ENCODE measurements at regions not wholly inside any gene's neighbourhood (a gene's known extent, or its start where the extent isn't known, plus 50 kb on each side); places are given as distances from the start of the nearest gene placed in this dataset.

- H4K91ac ChIP-seq (ENCODE audit: low read depth, low read length, poor library complexity) = no peak overlapping the region
- H3K9me3 ChIP-seq (replicated peaks in 1 of 2; ENCODE audit: control insufficient read depth in 2 of 2, insufficient read depth in 1 of 2, low read depth in 1 of 2, low read length in 2 of 2) = peaks cover 0 to 3% of the 10 kb centered on the region in 2 donors
- no peak overlapping the region for H3K9ac ChIP-seq (ENCODE audit: low read depth, low read length, poor library complexity)
- no peak overlapping the region for H2BK12ac ChIP-seq (ENCODE audit: low read length)
- DNase-seq (ENCODE audit: low spot score) = no peak
- H2BK120ac ChIP-seq (ENCODE audit: low read depth, low read length) = no peak overlapping the region
- H3K27me3 ChIP-seq (ENCODE audit: control insufficient read depth in 3 of 3, insufficient read depth in 3 of 3, low read depth in 1 of 3, low read length in 3 of 3) = peaks cover 0 to 11% (median 0%) of the 10 kb centered on the region in 3 experiments
- no peak overlapping the region for H2BK15ac ChIP-seq (ENCODE audit: low read length)
- H3K4me1 ChIP-seq (ENCODE audit: control insufficient read depth in 2 of 2, insufficient read depth in 1 of 2, low read depth in 1 of 2, low read length in 2 of 2) = no peaks in the 10 kb centered on the region
- H3K18ac ChIP-seq (ENCODE audit: low read length) = no peak overlapping the region
- no peak overlapping the region for H2BK5ac ChIP-seq (ENCODE audit: low read length)
- H3K36me3 ChIP-seq (replicated peaks in 1 of 2; ENCODE audit: control insufficient read depth in 2 of 2, insufficient read depth in 2 of 2, low read length in 2 of 2) = no peaks in the 10 kb centered on the region
- H3K27ac ChIP-seq (replicated peaks; ENCODE audit: low read length) = no peak overlapping the region
- H3K4ac ChIP-seq (ENCODE audit: low read length) = no peak overlapping the region
- H4K8ac ChIP-seq (ENCODE audit: low read depth, low read length) = no peak overlapping the region
- H3K14ac ChIP-seq (ENCODE audit: low read length) = no peak overlapping the region
- no peak overlapping the region for H3K4me3 ChIP-seq (ENCODE audit: low read length in 2 of 2)
- no peak overlapping the region for H3K4me2 ChIP-seq (ENCODE audit: insufficient read depth, low read length, poor library complexity, severe bottlenecking)
- WGBS, 2 donors (ENCODE audit: extremely low coverage in 2 of 2, insufficient read length in 2 of 2, insufficient replicate concordance in 1 of 2) = no CpG with 5 or more reads among the region's 11 CpGs
- H2AK5ac ChIP-seq (ENCODE audit: low read depth, low read length) = no peak overlapping the region
- H3K79me1 ChIP-seq (ENCODE audit: low read depth, low read length) = no peaks in the 10 kb centered on the region
- H3K23ac ChIP-seq (ENCODE audit: low read depth, low read length, poor library complexity) = no peak overlapping the region
- no peak overlapping the region for H2AFZ ChIP-seq (ENCODE audit: low read length)
Measured at GRCh38 chr2:235330775-235331451, 162.9 kb upstream of the AGAP1 start.

GRCh38 chr2:235332240-235332890 lies 161.5 kb upstream of the AGAP1 start:
- Histone ChIP-seq H2BK5ac (ENCODE audit: low read length) (no peak overlapping the region), H3K18ac (ENCODE audit: low read length) (no peak overlapping the region), H2BK120ac (ENCODE audit: low read depth, low read length) (no peak overlapping the region), H3K27ac (replicated peaks; ENCODE audit: low read length) (no peak overlapping the region), H3K4me2 (ENCODE audit: insufficient read depth, low read length, poor library complexity, severe bottlenecking) (no peak overlapping the region), H3K36me3 (replicated peaks in 1 of 2; ENCODE audit: control insufficient read depth in 2 of 2, insufficient read depth in 2 of 2, low read length in 2 of 2) (no peaks in the 10 kb centered on the region), H4K91ac (ENCODE audit: low read depth, low read length, poor library complexity) (no peak overlapping the region), H3K79me1 (ENCODE audit: low read depth, low read length) (no peaks in the 10 kb centered on the region), H2AFZ (ENCODE audit: low read length) (no peak overlapping the region), H3K4ac (ENCODE audit: low read length) (no peak overlapping the region), H3K14ac (ENCODE audit: low read length) (no peak overlapping the region), H3K9me3 (replicated peaks in 1 of 2; ENCODE audit: control insufficient read depth in 2 of 2, insufficient read depth in 1 of 2, low read depth in 1 of 2, low read length in 2 of 2) (peaks cover 0 to 3% of the 10 kb centered on the region in 2 donors), H2BK12ac (ENCODE audit: low read length) (no peak overlapping the region), H3K4me1 (ENCODE audit: control insufficient read depth in 2 of 2, insufficient read depth in 1 of 2, low read depth in 1 of 2, low read length in 2 of 2) (no peaks in the 10 kb centered on the region), H2BK15ac (ENCODE audit: low read length) (no peak overlapping the region), H3K4me3 (ENCODE audit: low read length in 2 of 2) (no peak overlapping the region), H3K27me3 (ENCODE audit: control insufficient read depth in 3 of 3, insufficient read depth in 3 of 3, low read depth in 1 of 3, low read length in 3 of 3) (peaks cover 0 to 4% (median 0%) of the 10 kb centered on the region in 3 experiments), H3K23ac (ENCODE audit: low read depth, low read length, poor library complexity) (no peak overlapping the region), H2AK5ac (ENCODE audit: low read depth, low read length) (no peak overlapping the region), H3K9ac (ENCODE audit: low read depth, low read length, poor library complexity) (no peak overlapping the region), H4K8ac (ENCODE audit: low read depth, low read length) (no peak overlapping the region)
- no peak for DNase-seq (ENCODE audit: low spot score)
- no CpG with 5 or more reads among the region's 5 CpGs for WGBS, 2 donors (ENCODE audit: extremely low coverage in 2 of 2, insufficient read length in 2 of 2, insufficient replicate concordance in 1 of 2)

GRCh38 chr2:235333076-235333475 lies 160.8 kb upstream of the AGAP1 start:
- Histone ChIP-seq H3K4ac (ENCODE audit: low read length) (no peak overlapping the region), H2BK15ac (ENCODE audit: low read length) (no peak overlapping the region), H3K4me3 (ENCODE audit: low read length in 2 of 2) (no peak overlapping the region), H4K8ac (ENCODE audit: low read depth, low read length) (no peak overlapping the region), H3K36me3 (replicated peaks in 1 of 2; ENCODE audit: control insufficient read depth in 2 of 2, insufficient read depth in 2 of 2, low read length in 2 of 2) (no peaks in the 10 kb centered on the region), H3K9me3 (replicated peaks in 1 of 2; ENCODE audit: control insufficient read depth in 2 of 2, insufficient read depth in 1 of 2, low read depth in 1 of 2, low read length in 2 of 2) (peaks cover 0 to 5% of the 10 kb centered on the region in 2 donors), H3K27ac (replicated peaks; ENCODE audit: low read length) (no peak overlapping the region), H2BK5ac (ENCODE audit: low read length) (no peak overlapping the region), H3K4me2 (ENCODE audit: insufficient read depth, low read length, poor library complexity, severe bottlenecking) (no peak overlapping the region), H3K9ac (ENCODE audit: low read depth, low read length, poor library complexity) (no peak overlapping the region), H3K4me1 (ENCODE audit: control insufficient read depth in 2 of 2, insufficient read depth in 1 of 2, low read depth in 1 of 2, low read length in 2 of 2) (no peaks in the 10 kb centered on the region), H3K23ac (ENCODE audit: low read depth, low read length, poor library complexity) (no peak overlapping the region), H3K79me1 (ENCODE audit: low read depth, low read length) (no peaks in the 10 kb centered on the region), H2BK12ac (ENCODE audit: low read length) (no peak overlapping the region), H4K91ac (ENCODE audit: low read depth, low read length, poor library complexity) (no peak overlapping the region), H2BK120ac (ENCODE audit: low read depth, low read length) (no peak overlapping the region), H3K14ac (ENCODE audit: low read length) (no peak overlapping the region), H2AFZ (ENCODE audit: low read length) (no peak overlapping the region), H2AK5ac (ENCODE audit: low read depth, low read length) (no peak overlapping the region), H3K27me3 (ENCODE audit: control insufficient read depth in 3 of 3, insufficient read depth in 3 of 3, low read depth in 1 of 3, low read length in 3 of 3) (no peaks in the 10 kb centered on the region), H3K18ac (ENCODE audit: low read length) (no peak overlapping the region)
- DNase-seq (ENCODE audit: low spot score) = no peak
- no CpG with 5 or more reads among the region's 5 CpGs for WGBS, 2 donors (ENCODE audit: extremely low coverage in 2 of 2, insufficient read length in 2 of 2, insufficient replicate concordance in 1 of 2)

- H3K18ac ChIP-seq (ENCODE audit: low read length) = no peak overlapping the region
- no peaks in the 10 kb centered on the region for H3K4me1 ChIP-seq (ENCODE audit: control insufficient read depth in 2 of 2, insufficient read depth in 1 of 2, low read depth in 1 of 2, low read length in 2 of 2)
- no peak for DNase-seq (ENCODE audit: low spot score)
- H3K23ac ChIP-seq (ENCODE audit: low read depth, low read length, poor library complexity) = no peak overlapping the region
- H2BK120ac ChIP-seq (ENCODE audit: low read depth, low read length) = no peak overlapping the region
- no peak overlapping the region for H2BK5ac ChIP-seq (ENCODE audit: low read length)
- no peak overlapping the region for H2AFZ ChIP-seq (ENCODE audit: low read length)
- no peak overlapping the region for H2BK15ac ChIP-seq (ENCODE audit: low read length)
- no peak overlapping the region for H3K14ac ChIP-seq (ENCODE audit: low read length)
- H3K9ac ChIP-seq (ENCODE audit: low read depth, low read length, poor library complexity) = no peak overlapping the region
- no peak overlapping the region for H2AK5ac ChIP-seq (ENCODE audit: low read depth, low read length)
- H3K4ac ChIP-seq (ENCODE audit: low read length) = no peak overlapping the region
- no peak overlapping the region for H4K91ac ChIP-seq (ENCODE audit: low read depth, low read length, poor library complexity)
- H3K27me3 ChIP-seq (ENCODE audit: control insufficient read depth in 3 of 3, insufficient read depth in 3 of 3, low read depth in 1 of 3, low read length in 3 of 3) = no peaks in the 10 kb centered on the region
- peaks cover 0 to 5% of the 10 kb centered on the region in 2 donors for H3K9me3 ChIP-seq (replicated peaks in 1 of 2; ENCODE audit: control insufficient read depth in 2 of 2, insufficient read depth in 1 of 2, low read depth in 1 of 2, low read length in 2 of 2)
- no peak overlapping the region for H2BK12ac ChIP-seq (ENCODE audit: low read length)
- H4K8ac ChIP-seq (ENCODE audit: low read depth, low read length) = no peak overlapping the region
- H3K36me3 ChIP-seq (replicated peaks in 1 of 2; ENCODE audit: control insufficient read depth in 2 of 2, insufficient read depth in 2 of 2, low read length in 2 of 2) = no peaks in the 10 kb centered on the region
- H3K4me3 ChIP-seq (ENCODE audit: low read length in 2 of 2) = no peak overlapping the region
- no peak overlapping the region for H3K4me2 ChIP-seq (ENCODE audit: insufficient read depth, low read length, poor library complexity, severe bottlenecking)
- no CpG with 5 or more reads among the region's 4 CpGs for WGBS, 2 donors (ENCODE audit: extremely low coverage in 2 of 2, insufficient read length in 2 of 2, insufficient replicate concordance in 1 of 2)
- H3K79me1 ChIP-seq (ENCODE audit: low read depth, low read length) = no peaks in the 10 kb centered on the region
- no peak overlapping the region for H3K27ac ChIP-seq (replicated peaks; ENCODE audit: low read length)
Measured at GRCh38 chr2:235334179-235334578, 159.7 kb upstream of the AGAP1 start.

All from neuronal stem cell (in vitro differentiated cells).